ENCODE measurements at regions not wholly inside any gene's neighbourhood (a gene's known extent, or its start where the extent isn't known, plus 50 kb on each side); places are given as distances from the start of the nearest gene placed in this dataset.
A peak's percentile ranks its signal among the peaks of the same experiment; 100 is the strongest.

- DNase-seq, result no peak
- in situ Hi-C loops (cut with MboI; ENCODE audit: low pct_unique_long_range_greater_than_20kb, low sequenced_read_pairs), result no loop called here
Measured at GRCh38 chr5:165228184-165228583, 1722.8 kb downstream of the MAT2B start.

GRCh38 chr5:165231821-165232508, 1726.5 kb downstream of the MAT2B start:
- in situ Hi-C loops (cut with MboI; ENCODE audit: low pct_unique_long_range_greater_than_20kb, low sequenced_read_pairs), result no loop called here
- no peak for DNase-seq

GRCh38 chr5:165232509-165233028, 1727.2 kb downstream of the MAT2B start:
- no peak for DNase-seq
- in situ Hi-C loops (cut with MboI; ENCODE audit: low pct_unique_long_range_greater_than_20kb, low sequenced_read_pairs), result no loop called here

GRCh38 chr5:165241811-165242210, 1736.4 kb downstream of the MAT2B start:
- DNase-seq, result no peak
- in situ Hi-C loops (cut with MboI; ENCODE audit: low pct_unique_long_range_greater_than_20kb, low sequenced_read_pairs), result no loop called here

GRCh38 chr5:165242646-165243045, 1737.2 kb downstream of the MAT2B start:
- no peak for DNase-seq
- in situ Hi-C loops (cut with MboI; ENCODE audit: low pct_unique_long_range_greater_than_20kb, low sequenced_read_pairs), result no loop called here

GRCh38 chr5:165244407-165244806, 1739.0 kb downstream of the MAT2B start:
- in situ Hi-C loops (cut with MboI; ENCODE audit: low pct_unique_long_range_greater_than_20kb, low sequenced_read_pairs), result no loop called here

GRCh38 chr5:165258197-165258771, 1752.9 kb downstream of the MAT2B start:
- in situ Hi-C loops (cut with MboI; ENCODE audit: low pct_unique_long_range_greater_than_20kb, low sequenced_read_pairs), result no loop called here
- no peak for DNase-seq

More at GRCh38 chr5:165244407-165244806, 1739.0 kb downstream of the MAT2B start:
- DNase-seq, result no peak

- in situ Hi-C loops (cut with MboI; ENCODE audit: low pct_unique_long_range_greater_than_20kb, low sequenced_read_pairs), result no loop called here
- no peak for DNase-seq
Measured at GRCh38 chr5:165260426-165260825, 1755.0 kb downstream of the MAT2B start.

- DNase-seq, result no peak
- in situ Hi-C loops (cut with MboI; ENCODE audit: low pct_unique_long_range_greater_than_20kb, low sequenced_read_pairs), result no loop called here
Measured at GRCh38 chr5:165263536-165263935, 1758.1 kb downstream of the MAT2B start.

- in situ Hi-C loops (cut with MboI; ENCODE audit: low pct_unique_long_range_greater_than_20kb, low sequenced_read_pairs), result no loop called here
Measured at GRCh38 chr5:165266939-165267338, 1761.5 kb downstream of the MAT2B start.

GRCh38 chr5:165272436-165272835, 1767.0 kb downstream of the MAT2B start:
- DNase-seq, result no peak
- in situ Hi-C loops (cut with MboI; ENCODE audit: low pct_unique_long_range_greater_than_20kb, low sequenced_read_pairs), result no loop called here

More at GRCh38 chr5:165266939-165267338, 1761.5 kb downstream of the MAT2B start:
- no peak for DNase-seq

GRCh38 chr5:165277661-165278060, 1772.2 kb downstream of the MAT2B start:
- in situ Hi-C loops (cut with MboI; ENCODE audit: low pct_unique_long_range_greater_than_20kb, low sequenced_read_pairs), result no loop called here

GRCh38 chr5:165282491-165282890, 1777.1 kb downstream of the MAT2B start:
- peak; percentile 27 for DNase-seq
- in situ Hi-C loops (cut with MboI; ENCODE audit: low pct_unique_long_range_greater_than_20kb, low sequenced_read_pairs), result no loop called here

More at GRCh38 chr5:165277661-165278060, 1772.2 kb downstream of the MAT2B start:
- no peak for DNase-seq

GRCh38 chr5:165286692-165287091, 1781.3 kb downstream of the MAT2B start:
- no peak for DNase-seq
- in situ Hi-C loops (cut with MboI; ENCODE audit: low pct_unique_long_range_greater_than_20kb, low sequenced_read_pairs), result no loop called here

GRCh38 chr5:165290535-165290934, 1785.1 kb downstream of the MAT2B start:
- no peak for DNase-seq
- in situ Hi-C loops (cut with MboI; ENCODE audit: low pct_unique_long_range_greater_than_20kb, low sequenced_read_pairs), result no loop called here

- no peak for DNase-seq
- in situ Hi-C loops (cut with MboI; ENCODE audit: low pct_unique_long_range_greater_than_20kb, low sequenced_read_pairs), result no loop called here
Measured at GRCh38 chr5:165296401-165297130, 1791.1 kb downstream of the MAT2B start.

GRCh38 chr5:165304193-165304827, 1798.9 kb downstream of the MAT2B start:
- DNase-seq, result no peak
- in situ Hi-C loops (cut with MboI; ENCODE audit: low pct_unique_long_range_greater_than_20kb, low sequenced_read_pairs), result no loop called here

GRCh38 chr5:165305596-165305995, 1800.2 kb downstream of the MAT2B start:
- no peak for DNase-seq
- in situ Hi-C loops (cut with MboI; ENCODE audit: low pct_unique_long_range_greater_than_20kb, low sequenced_read_pairs), result no loop called here

GRCh38 chr5:165309446-165309845, 1804.0 kb downstream of the MAT2B start:
- in situ Hi-C loops (cut with MboI; ENCODE audit: low pct_unique_long_range_greater_than_20kb, low sequenced_read_pairs), result no loop called here

GRCh38 chr5:165310031-165310430, 1804.6 kb downstream of the MAT2B start:
- DNase-seq, result no peak
- in situ Hi-C loops (cut with MboI; ENCODE audit: low pct_unique_long_range_greater_than_20kb, low sequenced_read_pairs), result no loop called here

More at GRCh38 chr5:165309446-165309845, 1804.0 kb downstream of the MAT2B start:
- no peak for DNase-seq

Data from KBM-7 (cell line).